H1 (cell line): ENCODE measurements at regions not wholly inside any gene's neighbourhood (a gene's known extent, or its start where the extent isn't known, plus 50 kb on each side); places are given as distances from the start of the nearest gene placed in this dataset.

Source experiments
- CTCF ChIA-PET: fragments of 300-600 bp; sonication (Branson Sonifier 250); formaldehyde crosslinking; loops from one replicate; lab custom pipeline; 2021; ENCODE audit not compliant: partially characterized antibody; lab: Charles Lee
- POLR2A ChIA-PET: fragments of 300-600 bp; sonication (Branson Sonifier 250); formaldehyde crosslinking; loops from one replicate; lab custom pipeline; 2021; ENCODE audit warnings: inconsistent platforms; ENCODE audit not compliant: partially characterized antibody; lab: Charles Lee
- DNase-seq, 2 experiments: peaks; one replicate each; pipeline versions ENCODE4 v3.0.0 to v3.0.0-alpha.2; 2010 to 2022; ENCODE audit warnings: low spot score in 2 of 2, low read depth in 1 of 2, mixed read lengths in 1 of 2
- FAIRE-seq: peaks from 2 replicates; lab custom pipeline; 2011; peaks lifted over from hg19 to GRCh38; lab: Jason Lieb, UNC
- H2AFZ ChIP-seq: 2 replicates; pipeline ENCODE4 v1.8.1; 2012; ENCODE audit warnings: low read length, inconsistent platforms
- H2AK5ac ChIP-seq: 2 replicates; pipeline ENCODE4 v1.6.1; 2013; ENCODE audit warnings: low read depth, low read length
- H2BK120ac ChIP-seq: replicated peaks from 2 replicates; pipeline ENCODE3; 2013; ENCODE audit warnings: low read depth, low read length, inconsistent platforms
- H2BK12ac ChIP-seq: 2 replicates; pipeline ENCODE4 v1.6.1; 2013; ENCODE audit warnings: low read depth, low read length
- H2BK15ac ChIP-seq: 2 replicates; pipeline ENCODE4 v1.6.1; 2013; ENCODE audit warnings: low read length
- H2BK20ac ChIP-seq: 2 replicates; pipeline ENCODE4 v1.6.1; 2013; ENCODE audit warnings: low read length
- H2BK5ac ChIP-seq: 2 replicates; pipeline ENCODE4 v1.6.1; 2013; ENCODE audit warnings: low read depth, low read length
- H3K14ac ChIP-seq: 2 replicates; pipeline ENCODE4 v1.6.1; 2013; ENCODE audit warnings: inconsistent platforms; ENCODE audit not compliant: insufficient read length
- H3K18ac ChIP-seq: 2 replicates; pipeline ENCODE4 v1.6.1; 2013; ENCODE audit warnings: low read length; ENCODE audit errors: extremely low read depth
- H3K23ac ChIP-seq: 2 replicates; pipeline ENCODE4 v1.6.1; 2013; ENCODE audit warnings: inconsistent platforms; ENCODE audit not compliant: insufficient read length
- H3K23me2 ChIP-seq: 2 replicates; pipeline ENCODE4 v1.6.1; 2013; ENCODE audit warnings: low read depth, low read length
- H3K27ac ChIP-seq: 2 replicates; pipeline ENCODE4 v1.6.1; 2011; ENCODE audit warnings: low read depth, low read length, inconsistent platforms
- H3K27me3 ChIP-seq, 4 experiments: replicated peaks in 1 of 4; 1 replicate in 1 of 4; 2 replicates in 3 of 4; pipeline versions ENCODE4 v1.6.1 to v1.8.1; 2011 to 2013; ENCODE audit warnings: low read length in 3 of 4, mild to moderate bottlenecking in 3 of 4, inconsistent platforms in 2 of 4, mixed read lengths in 2 of 4, moderate library complexity in 1 of 4; ENCODE audit not compliant: control insufficient read depth in 3 of 4, insufficient read depth in 3 of 4; ENCODE audit errors: extremely low read depth in 1 of 4
- H3K36me3 ChIP-seq, 4 experiments: 2 replicates each; pipeline versions ENCODE4 v1.6.1 to v1.8.1; 2011 to 2013; ENCODE audit warnings: mild to moderate bottlenecking in 4 of 4, low read length in 3 of 4, moderate library complexity in 2 of 4, control low read depth in 1 of 4, inconsistent platforms in 1 of 4; ENCODE audit not compliant: insufficient read depth in 4 of 4, control insufficient read depth in 2 of 4
- H3K4ac ChIP-seq: replicated peaks from 2 replicates; pipeline ENCODE3; 2013; ENCODE audit warnings: low read length, low read depth, mixed read lengths, inconsistent platforms; ENCODE audit not compliant: insufficient read length
- H3K4me1 ChIP-seq, 4 experiments: replicated peaks in 1 of 4; 1 replicate in 1 of 4; 2 replicates in 3 of 4; pipeline versions ENCODE4 v1.6.1 to v1.8.1; 2011 to 2013; ENCODE audit warnings: low read length in 3 of 4, inconsistent platforms in 2 of 4, mixed read lengths in 1 of 4; ENCODE audit not compliant: insufficient read depth in 4 of 4, control insufficient read depth in 3 of 4
- H3K4me2 ChIP-seq, 2 experiments: 2 replicates each; pipeline versions ENCODE4 v1.6.1 to v1.8.1; 2011 to 2013; ENCODE audit warnings: low read depth in 2 of 2, low read length in 2 of 2, control low read depth in 1 of 2, inconsistent platforms in 1 of 2, mild to moderate bottlenecking in 1 of 2; ENCODE audit not compliant: insufficient read depth in 1 of 2
- H3K4me3 ChIP-seq, 4 experiments: fragments of 200-600, 300-600 bp in 1 of 4; sonication (generic), shearing (Covaris generic), sonication (Bioruptor Twin) in 1 of 4; 2 replicates each; pipeline versions ENCODE4 v1.5.1 to v1.8.1; 2011 to 2016; ENCODE audit warnings: low read length in 4 of 4, low read depth in 3 of 4, control low read depth in 2 of 4, inconsistent platforms in 2 of 4, mild to moderate bottlenecking in 2 of 4, mixed read lengths in 1 of 4, moderate library complexity in 1 of 4; ENCODE audit not compliant: insufficient read depth in 2 of 4; ENCODE audit errors: extremely low read depth in 1 of 4
- H3K56ac ChIP-seq: replicated peaks from 2 replicates; pipeline ENCODE3; 2013; ENCODE audit warnings: low read depth, mild to moderate bottlenecking, mixed read lengths, low read length, inconsistent platforms; ENCODE audit not compliant: insufficient read length
- H3K79me1 ChIP-seq: 2 replicates; pipeline ENCODE4 v1.6.1; 2013; ENCODE audit warnings: low read depth, low read length, control low read depth
- H3K79me2 ChIP-seq, 2 experiments: 2 replicates each; pipeline versions ENCODE4 v1.6.1 to v1.8.1; 2012 to 2013; ENCODE audit warnings: low read length in 2 of 2, mild to moderate bottlenecking in 2 of 2, inconsistent platforms in 1 of 2; ENCODE audit not compliant: insufficient read depth in 2 of 2, control insufficient read depth in 1 of 2
- H3K9ac ChIP-seq, 4 experiments: replicated peaks in 1 of 4; 1 replicate in 1 of 4; 2 replicates in 3 of 4; pipeline versions ENCODE4 v1.6.1 to v1.8.1; 2011 to 2013; ENCODE audit warnings: low read depth in 3 of 4, low read length in 3 of 4, control low read depth in 2 of 4, mild to moderate bottlenecking in 2 of 4, moderate library complexity in 2 of 4, inconsistent platforms in 1 of 4; ENCODE audit errors: extremely low read depth in 1 of 4
- H3K9me3 ChIP-seq, 2 experiments: 2 replicates each; pipeline versions ENCODE4 v1.6.1 to v1.8.1; 2012 to 2013; ENCODE audit warnings: mild to moderate bottlenecking in 2 of 2, moderate library complexity in 2 of 2, control low read depth in 1 of 2, inconsistent platforms in 1 of 2, low read depth in 1 of 2, low read length in 1 of 2, mixed read lengths in 1 of 2; ENCODE audit not compliant: insufficient read depth in 2 of 2
- H4K20me1 ChIP-seq, 2 experiments: replicated peaks in 1 of 2; 2 replicates each; pipeline versions ENCODE3 to v1.8.1; 2011 to 2013; ENCODE audit warnings: inconsistent platforms in 2 of 2, low read length in 2 of 2, mild to moderate bottlenecking in 1 of 2; ENCODE audit not compliant: insufficient read depth in 2 of 2, control insufficient read depth in 1 of 2
- H4K5ac ChIP-seq: 2 replicates; pipeline ENCODE4 v1.6.1; 2013; ENCODE audit warnings: low read length, low read depth, mixed read lengths, inconsistent platforms; ENCODE audit not compliant: insufficient read length
- H4K8ac ChIP-seq: 2 replicates; pipeline ENCODE4 v1.8.0; 2013; ENCODE audit warnings: mild to moderate bottlenecking, moderate library complexity, low read length, inconsistent platforms; ENCODE audit not compliant: insufficient read depth; ENCODE audit errors: extremely low read depth
- H4K91ac ChIP-seq: replicated peaks from 2 replicates; pipeline ENCODE3; 2013; ENCODE audit warnings: low read length, mixed read lengths, inconsistent platforms; ENCODE audit not compliant: insufficient read length
- ATF2 ChIP-seq: IDR thresholded peaks from 2 replicates; pipeline ENCODE4 v1.6.1; 2012; ENCODE audit warnings: low read length, inconsistent platforms
- CTCF ChIP-seq, 3 experiments: IDR thresholded peaks; 1 replicate in 2 of 3; 2 replicates in 1 of 3; pipeline versions ENCODE4 v1.5.1 to v1.6.1; 2011; ENCODE audit warnings: low read length in 3 of 3, mild to moderate bottlenecking in 3 of 3, inconsistent platforms in 2 of 3, low read depth in 1 of 3, moderate library complexity in 1 of 3; ENCODE audit not compliant: insufficient read depth in 1 of 3; ENCODE audit errors: control extremely low read depth in 1 of 3
- PHF8 ChIP-seq: fragments of 200-600 bp; sonication (generic); conservative IDR thresholded peaks from 2 replicates; pipeline ENCODE4 v1.7.1; 2012; ENCODE audit warnings: low read depth, mild to moderate bottlenecking, inconsistent platforms, low read length, moderate library complexity
- POLR2A ChIP-seq, 2 experiments: IDR thresholded peaks; 1 replicate in 1 of 2; 2 replicates in 1 of 2; pipeline ENCODE4 v1.6.1; 2011; ENCODE audit warnings: low read depth in 2 of 2, low read length in 2 of 2, mild to moderate bottlenecking in 2 of 2; ENCODE audit errors: control extremely low read depth in 1 of 2
- POLR2AphosphoS5 ChIP-seq: IDR thresholded peaks from 2 replicates; pipeline ENCODE4 v1.6.1; 2011; ENCODE audit warnings: low read depth, low read length
- POU5F1 ChIP-seq: IDR thresholded peaks from 2 replicates; pipeline ENCODE4 v1.6.1; 2011; ENCODE audit warnings: low read depth, mild to moderate bottlenecking, low read length, moderate library complexity
- ZNF274 ChIP-seq: IDR thresholded peaks from 2 replicates; pipeline ENCODE4 v1.7.0; 2012; ENCODE audit warnings: low read length, borderline replicate concordance; ENCODE audit errors: extremely low read depth
- WGBS, 2 experiments: shearing (Covaris generic) in 1 of 2; methylation state at CpG; one replicate each; pipeline versions ENCODE4 v1.1.6 to v1.1.7; 2013 to 2015; ENCODE audit warnings: low lambda C conversion rate in 2 of 2, mixed read lengths in 2 of 2, inconsistent platforms in 1 of 2, low coverage in 1 of 2, missing lambda C conversion rate in 1 of 2; ENCODE audit not compliant: insufficient replicate concordance in 2 of 2, insufficient coverage in 1 of 2, insufficient read length in 1 of 2; ENCODE audit errors: extremely low coverage in 1 of 2, missing lambda C conversion rate in 1 of 2; 5-methylcytosine and 5-hydroxymethylcytosine counted together

GRCh38 chr2:19607931-19608771 is 249.7 kb upstream of the OSR1 start:
- no peak overlapping the region for H2AK5ac ChIP-seq
- H3K27me3 ChIP-seq: no peaks in the 10 kb centered on the region
- no peak overlapping the region for H4K8ac ChIP-seq
- no peak overlapping the region for H3K56ac ChIP-seq
- H2BK20ac ChIP-seq: no peak overlapping the region
- H3K4me3 ChIP-seq: no peak overlapping the region
- FAIRE-seq (no peak), DNase-seq (no peak)
- 79% methylated on average over 3 of the region's 4 CpGs; no CpG with 5 or more reads in 1 of the 2 experiments for WGBS, 2 experiments
- CTCF ChIA-PET: interaction anchor here (2.4 kb wide), 1 partner anchor 9 kb away, joined by 12 read pairs; no protein-coding TSS in a partner anchor
- no peak overlapping the region for H4K5ac ChIP-seq
- no peaks in the 10 kb centered on the region for H3K36me3 ChIP-seq
- H3K9me3 ChIP-seq: no peaks in the 10 kb centered on the region
- H2BK12ac ChIP-seq: no peak overlapping the region
- no peak overlapping the region for H3K9ac ChIP-seq
- H3K4ac ChIP-seq: no peak overlapping the region
- TF ChIP-seq POU5F1 (no peak), ZNF274 (no peak), PHF8 (no peak), POLR2AphosphoS5 (no peak), ATF2 (no peak), CTCF (IDR thresholded peaks at IDR 0.05; ENCODE audit: control extremely low read depth in 1 of 3, insufficient read depth in 1 of 3, low read depth in 1 of 3, low read length in 3 of 3) (no peak), POLR2A (IDR thresholded peaks at IDR 0.05; ENCODE audit: control extremely low read depth in 1 of 2, low read depth in 2 of 2, low read length in 2 of 2) (no peak)
- no peaks in the 10 kb centered on the region for H3K79me1 ChIP-seq
- H2BK120ac ChIP-seq: no peak overlapping the region
- no peak overlapping the region for H4K91ac ChIP-seq
- no peak overlapping the region for H3K18ac ChIP-seq
- POLR2A ChIA-PET: no interaction called here
- no peaks in the 10 kb centered on the region for H3K79me2 ChIP-seq
- no peak overlapping the region for H2AFZ ChIP-seq
- H3K4me1 ChIP-seq: no peaks in the 10 kb centered on the region
- H3K4me2 ChIP-seq: no peak overlapping the region
- H3K14ac ChIP-seq: no peak overlapping the region
- H3K27ac ChIP-seq: no peak overlapping the region
- no peak overlapping the region for H2BK15ac ChIP-seq
- H3K23me2 ChIP-seq: no peaks in the 10 kb centered on the region; the same call in 1 of the 2 replicates
- H4K20me1 ChIP-seq: no peaks in the 10 kb centered on the region
- H3K23ac ChIP-seq: no peak overlapping the region
- H2BK5ac ChIP-seq: no peak overlapping the region
